H1 (cell line): ENCODE measurements at regions not wholly inside any gene's neighbourhood (a gene's known extent, or its start where the extent isn't known, plus 50 kb on each side); places are given as distances from the start of the nearest gene placed in this dataset.
A peak's percentile ranks its signal among the peaks of the same experiment; 100 is the strongest.

ENCODE experiments used
- CTCF ChIA-PET: fragments of 300-600 bp; sonication (Branson Sonifier 250); formaldehyde crosslinking; loops from one replicate; lab custom pipeline; 2021; ENCODE audit not compliant: partially characterized antibody; lab: Charles Lee
- POLR2A ChIA-PET: fragments of 300-600 bp; sonication (Branson Sonifier 250); formaldehyde crosslinking; loops from one replicate; lab custom pipeline; 2021; ENCODE audit warnings: inconsistent platforms; ENCODE audit not compliant: partially characterized antibody; lab: Charles Lee
- DNase-seq, 2 experiments: peaks; one replicate each; pipeline versions ENCODE4 v3.0.0 to v3.0.0-alpha.2; 2010 to 2022; ENCODE audit warnings: low spot score in 2 of 2, low read depth in 1 of 2, mixed read lengths in 1 of 2
- FAIRE-seq: peaks from 2 replicates; lab custom pipeline; 2011; peaks lifted over from hg19 to GRCh38; lab: Jason Lieb, UNC
- H2AFZ ChIP-seq: 2 replicates; pipeline ENCODE4 v1.8.1; 2012; ENCODE audit warnings: low read length, inconsistent platforms
- H2AK5ac ChIP-seq: 2 replicates; pipeline ENCODE4 v1.6.1; 2013; ENCODE audit warnings: low read depth, low read length
- H2BK120ac ChIP-seq: replicated peaks from 2 replicates; pipeline ENCODE3; 2013; ENCODE audit warnings: low read depth, low read length, inconsistent platforms
- H2BK12ac ChIP-seq: 2 replicates; pipeline ENCODE4 v1.6.1; 2013; ENCODE audit warnings: low read depth, low read length
- H2BK15ac ChIP-seq: 2 replicates; pipeline ENCODE4 v1.6.1; 2013; ENCODE audit warnings: low read length
- H2BK20ac ChIP-seq: 2 replicates; pipeline ENCODE4 v1.6.1; 2013; ENCODE audit warnings: low read length
- H2BK5ac ChIP-seq: 2 replicates; pipeline ENCODE4 v1.6.1; 2013; ENCODE audit warnings: low read depth, low read length
- H3K14ac ChIP-seq: 2 replicates; pipeline ENCODE4 v1.6.1; 2013; ENCODE audit warnings: inconsistent platforms; ENCODE audit not compliant: insufficient read length
- H3K18ac ChIP-seq: 2 replicates; pipeline ENCODE4 v1.6.1; 2013; ENCODE audit warnings: low read length; ENCODE audit errors: extremely low read depth
- H3K23ac ChIP-seq: 2 replicates; pipeline ENCODE4 v1.6.1; 2013; ENCODE audit warnings: inconsistent platforms; ENCODE audit not compliant: insufficient read length
- H3K23me2 ChIP-seq: 2 replicates; pipeline ENCODE4 v1.6.1; 2013; ENCODE audit warnings: low read depth, low read length
- H3K27ac ChIP-seq: 2 replicates; pipeline ENCODE4 v1.6.1; 2011; ENCODE audit warnings: low read depth, low read length, inconsistent platforms
- H3K27me3 ChIP-seq, 4 experiments: replicated peaks in 1 of 4; 1 replicate in 1 of 4; 2 replicates in 3 of 4; pipeline versions ENCODE4 v1.6.1 to v1.8.1; 2011 to 2013; ENCODE audit warnings: low read length in 3 of 4, mild to moderate bottlenecking in 3 of 4, inconsistent platforms in 2 of 4, mixed read lengths in 2 of 4, moderate library complexity in 1 of 4; ENCODE audit not compliant: control insufficient read depth in 3 of 4, insufficient read depth in 3 of 4; ENCODE audit errors: extremely low read depth in 1 of 4
- H3K36me3 ChIP-seq, 4 experiments: 2 replicates each; pipeline versions ENCODE4 v1.6.1 to v1.8.1; 2011 to 2013; ENCODE audit warnings: mild to moderate bottlenecking in 4 of 4, low read length in 3 of 4, moderate library complexity in 2 of 4, control low read depth in 1 of 4, inconsistent platforms in 1 of 4; ENCODE audit not compliant: insufficient read depth in 4 of 4, control insufficient read depth in 2 of 4
- H3K4ac ChIP-seq: replicated peaks from 2 replicates; pipeline ENCODE3; 2013; ENCODE audit warnings: low read length, low read depth, mixed read lengths, inconsistent platforms; ENCODE audit not compliant: insufficient read length
- H3K4me1 ChIP-seq, 4 experiments: replicated peaks in 1 of 4; 1 replicate in 1 of 4; 2 replicates in 3 of 4; pipeline versions ENCODE4 v1.6.1 to v1.8.1; 2011 to 2013; ENCODE audit warnings: low read length in 3 of 4, inconsistent platforms in 2 of 4, mixed read lengths in 1 of 4; ENCODE audit not compliant: insufficient read depth in 4 of 4, control insufficient read depth in 3 of 4
- H3K4me2 ChIP-seq, 2 experiments: 2 replicates each; pipeline versions ENCODE4 v1.6.1 to v1.8.1; 2011 to 2013; ENCODE audit warnings: low read depth in 2 of 2, low read length in 2 of 2, control low read depth in 1 of 2, inconsistent platforms in 1 of 2, mild to moderate bottlenecking in 1 of 2; ENCODE audit not compliant: insufficient read depth in 1 of 2
- H3K4me3 ChIP-seq, 4 experiments: fragments of 200-600, 300-600 bp in 1 of 4; sonication (generic), shearing (Covaris generic), sonication (Bioruptor Twin) in 1 of 4; 2 replicates each; pipeline versions ENCODE4 v1.5.1 to v1.8.1; 2011 to 2016; ENCODE audit warnings: low read length in 4 of 4, low read depth in 3 of 4, control low read depth in 2 of 4, inconsistent platforms in 2 of 4, mild to moderate bottlenecking in 2 of 4, mixed read lengths in 1 of 4, moderate library complexity in 1 of 4; ENCODE audit not compliant: insufficient read depth in 2 of 4; ENCODE audit errors: extremely low read depth in 1 of 4
- H3K56ac ChIP-seq: replicated peaks from 2 replicates; pipeline ENCODE3; 2013; ENCODE audit warnings: low read depth, mild to moderate bottlenecking, mixed read lengths, low read length, inconsistent platforms; ENCODE audit not compliant: insufficient read length
- H3K79me1 ChIP-seq: 2 replicates; pipeline ENCODE4 v1.6.1; 2013; ENCODE audit warnings: low read depth, low read length, control low read depth
- H3K79me2 ChIP-seq, 2 experiments: 2 replicates each; pipeline versions ENCODE4 v1.6.1 to v1.8.1; 2012 to 2013; ENCODE audit warnings: low read length in 2 of 2, mild to moderate bottlenecking in 2 of 2, inconsistent platforms in 1 of 2; ENCODE audit not compliant: insufficient read depth in 2 of 2, control insufficient read depth in 1 of 2
- H3K9ac ChIP-seq, 4 experiments: replicated peaks in 1 of 4; 1 replicate in 1 of 4; 2 replicates in 3 of 4; pipeline versions ENCODE4 v1.6.1 to v1.8.1; 2011 to 2013; ENCODE audit warnings: low read depth in 3 of 4, low read length in 3 of 4, control low read depth in 2 of 4, mild to moderate bottlenecking in 2 of 4, moderate library complexity in 2 of 4, inconsistent platforms in 1 of 4; ENCODE audit errors: extremely low read depth in 1 of 4
- H3K9me3 ChIP-seq, 2 experiments: 2 replicates each; pipeline versions ENCODE4 v1.6.1 to v1.8.1; 2012 to 2013; ENCODE audit warnings: mild to moderate bottlenecking in 2 of 2, moderate library complexity in 2 of 2, control low read depth in 1 of 2, inconsistent platforms in 1 of 2, low read depth in 1 of 2, low read length in 1 of 2, mixed read lengths in 1 of 2; ENCODE audit not compliant: insufficient read depth in 2 of 2
- H4K20me1 ChIP-seq, 2 experiments: replicated peaks in 1 of 2; 2 replicates each; pipeline versions ENCODE3 to v1.8.1; 2011 to 2013; ENCODE audit warnings: inconsistent platforms in 2 of 2, low read length in 2 of 2, mild to moderate bottlenecking in 1 of 2; ENCODE audit not compliant: insufficient read depth in 2 of 2, control insufficient read depth in 1 of 2
- H4K5ac ChIP-seq: 2 replicates; pipeline ENCODE4 v1.6.1; 2013; ENCODE audit warnings: low read length, low read depth, mixed read lengths, inconsistent platforms; ENCODE audit not compliant: insufficient read length
- H4K8ac ChIP-seq: 2 replicates; pipeline ENCODE4 v1.8.0; 2013; ENCODE audit warnings: mild to moderate bottlenecking, moderate library complexity, low read length, inconsistent platforms; ENCODE audit not compliant: insufficient read depth; ENCODE audit errors: extremely low read depth
- H4K91ac ChIP-seq: replicated peaks from 2 replicates; pipeline ENCODE3; 2013; ENCODE audit warnings: low read length, mixed read lengths, inconsistent platforms; ENCODE audit not compliant: insufficient read length
- CBX8 ChIP-seq: fragments of 300-800, 300-1000 bp; sonication (generic); IDR thresholded peaks from 2 replicates; pipeline ENCODE4 v1.7.1; 2016; ENCODE audit warnings: low read depth, low read length, borderline replicate concordance
- CTCF ChIP-seq, 3 experiments: IDR thresholded peaks; 1 replicate in 2 of 3; 2 replicates in 1 of 3; pipeline versions ENCODE4 v1.5.1 to v1.6.1; 2011; ENCODE audit warnings: low read length in 3 of 3, mild to moderate bottlenecking in 3 of 3, inconsistent platforms in 2 of 3, low read depth in 1 of 3, moderate library complexity in 1 of 3; ENCODE audit not compliant: insufficient read depth in 1 of 3; ENCODE audit errors: control extremely low read depth in 1 of 3
- HDAC2 ChIP-seq, 2 experiments: fragments of 300-600 bp in 1 of 2; sonication (generic) in 1 of 2; IDR thresholded peaks; 2 replicates each; pipeline ENCODE4 v1.6.1; 2011 to 2012; ENCODE audit warnings: low read depth in 2 of 2, low read length in 2 of 2, mild to moderate bottlenecking in 2 of 2, moderate library complexity in 2 of 2, borderline replicate concordance in 1 of 2, inconsistent platforms in 1 of 2
- JUN ChIP-seq: IDR thresholded peaks from 2 replicates; pipeline ENCODE4 v1.6.1; 2011; ENCODE audit warnings: low read depth, mild to moderate bottlenecking, improper control_type of control experiment, low read length
- KDM4A ChIP-seq: IDR thresholded peaks from one replicate; pipeline ENCODE4 v1.7.1; 2012; ENCODE audit warnings: low read depth, mild to moderate bottlenecking, moderate library complexity, low read length, inconsistent platforms; ENCODE audit not compliant: severe bottlenecking
- POLR2AphosphoS5 ChIP-seq: IDR thresholded peaks from 2 replicates; pipeline ENCODE4 v1.6.1; 2011; ENCODE audit warnings: low read depth, low read length
- RXRA ChIP-seq: IDR thresholded peaks from 2 replicates; pipeline ENCODE4 v1.6.1; 2011; ENCODE audit warnings: low read depth, mild to moderate bottlenecking, low read length, moderate library complexity; ENCODE audit not compliant: insufficient read depth
- SP2 ChIP-seq: IDR thresholded peaks from 2 replicates; pipeline ENCODE4 v1.6.1; 2012; ENCODE audit warnings: mild to moderate bottlenecking, low read length, inconsistent platforms
- WGBS, 2 experiments: shearing (Covaris generic) in 1 of 2; methylation state at CpG; one replicate each; pipeline versions ENCODE4 v1.1.6 to v1.1.7; 2013 to 2015; ENCODE audit warnings: low lambda C conversion rate in 2 of 2, mixed read lengths in 2 of 2, inconsistent platforms in 1 of 2, low coverage in 1 of 2, missing lambda C conversion rate in 1 of 2; ENCODE audit not compliant: insufficient replicate concordance in 2 of 2, insufficient coverage in 1 of 2, insufficient read length in 1 of 2; ENCODE audit errors: extremely low coverage in 1 of 2, missing lambda C conversion rate in 1 of 2; 5-methylcytosine and 5-hydroxymethylcytosine counted together

GRCh38 chr16:87131061-87131995 is 185.9 kb downstream of the C16orf95 start:
- Histone ChIP-seq H2BK20ac (no peak overlapping the region), H3K27ac (no peak overlapping the region), H2AK5ac (no peak overlapping the region), H4K20me1 (no peaks in the 10 kb centered on the region), H3K56ac (no peak overlapping the region), H3K79me2 (no peaks in the 10 kb centered on the region), H2BK15ac (no peak overlapping the region), H3K79me1 (0 out of 2 replicates have a peak, but pooled peaks cover 2% of the 10 kb centered on the region), H2BK5ac (no peak overlapping the region), H4K91ac (no peak overlapping the region), H3K4ac (no peak overlapping the region), H2BK12ac (0 out of 2 replicates have a peak overlapping the region, but pooled peaks have one; percentile 9), H2BK120ac (no peak overlapping the region), H3K36me3 (no peaks in the 10 kb centered on the region), H3K4me1 (peaks cover 0 to 3% (median 0%) of the 10 kb centered on the region in 4 experiments; a peak in 1 of 7 replicates), H3K14ac (no peak overlapping the region), H3K4me2 (no peak overlapping the region), H2AFZ (no peak overlapping the region), H3K4me3 (no peak overlapping the region), H3K18ac (no peak overlapping the region; the same call in 1 of the 2 replicates), H3K23ac (no peak overlapping the region), H3K27me3 (no peaks in the 10 kb centered on the region; a peak in 1 of 7 replicates), H4K5ac (no peak overlapping the region), H3K23me2 (no peaks in the 10 kb centered on the region), H3K9me3 (peaks cover 0 to 5% of the 10 kb centered on the region in 2 experiments; a peak in 1 of 4 replicates), H3K9ac (no peak overlapping the region), H4K8ac (no peak overlapping the region)
- no peak for DNase-seq
- no peak for FAIRE-seq
- POLR2A ChIA-PET = no interaction called here
- CTCF ChIA-PET = no interaction called here
- WGBS, 2 experiments = 82% methylated on average over 16 of the region's 16 CpGs; no CpG with 5 or more reads in 1 of the 2 experiments
- TF ChIP-seq CTCF (IDR thresholded peaks at IDR 0.05; ENCODE audit: control extremely low read depth in 1 of 3, insufficient read depth in 1 of 3, low read depth in 1 of 3, low read length in 3 of 3) (no peak), JUN (no peak), HDAC2 (IDR thresholded peaks at IDR 0.05; ENCODE audit: borderline replicate concordance in 1 of 2, low read depth in 2 of 2, low read length in 2 of 2) (no peak), KDM4A (no peak), SP2 (no peak), RXRA (no peak), CBX8 (no peak), POLR2AphosphoS5 (no peak)
